Cardiac muscle cell (in vitro differentiated cells and primary cell): ENCODE measurements at regions not wholly inside any gene's neighbourhood (a gene's known extent, or its start where the extent isn't known, plus 50 kb on each side); places are given as distances from the start of the nearest gene placed in this dataset.

Experiments used
- DNase-seq, 2 donors: peaks; one replicate each; pipeline versions ENCODE4 v3.0.0 to v3.0.0-alpha.2; 2010 to 2017; ENCODE audit warnings: low read depth in 1 of 2, low spot score in 1 of 2
- H3K27ac ChIP-seq: fragments of 200-600 bp; sonication (generic); 2 replicates; pipeline ENCODE4 v1.5.1; 2016
- H3K27me3 ChIP-seq: fragments of 200-600 bp; sonication (generic); 2 replicates; pipeline ENCODE4 v1.6.0; 2016; ENCODE audit warnings: control low read depth
- H3K36me3 ChIP-seq: fragments of 200-600 bp; sonication (generic); 2 replicates; pipeline ENCODE4 v1.5.1; 2016; ENCODE audit warnings: control low read depth
- H3K4me1 ChIP-seq: fragments of 200-600 bp; sonication (generic); 2 replicates; pipeline ENCODE4 v1.8.1; 2017; ENCODE audit warnings: low read depth, mild to moderate bottlenecking, mixed run types
- H3K4me3 ChIP-seq: fragments of 200-600 bp; sonication (generic); 2 replicates; pipeline ENCODE4 v1.5.1; 2016; ENCODE audit warnings: mild to moderate bottlenecking
- H3K9me3 ChIP-seq: fragments of 200-600 bp; sonication (generic); 2 replicates; pipeline ENCODE4 v1.5.1; 2017; ENCODE audit warnings: low read depth, mild to moderate bottlenecking, control low read depth
- TF ChIP-seq, protein P1 (sequence below): IDR thresholded peaks from 2 replicates; pipeline ENCODE4 v1.5.1; 2012; ENCODE audit warnings: low read depth, mild to moderate bottlenecking, low read length

DNA sequence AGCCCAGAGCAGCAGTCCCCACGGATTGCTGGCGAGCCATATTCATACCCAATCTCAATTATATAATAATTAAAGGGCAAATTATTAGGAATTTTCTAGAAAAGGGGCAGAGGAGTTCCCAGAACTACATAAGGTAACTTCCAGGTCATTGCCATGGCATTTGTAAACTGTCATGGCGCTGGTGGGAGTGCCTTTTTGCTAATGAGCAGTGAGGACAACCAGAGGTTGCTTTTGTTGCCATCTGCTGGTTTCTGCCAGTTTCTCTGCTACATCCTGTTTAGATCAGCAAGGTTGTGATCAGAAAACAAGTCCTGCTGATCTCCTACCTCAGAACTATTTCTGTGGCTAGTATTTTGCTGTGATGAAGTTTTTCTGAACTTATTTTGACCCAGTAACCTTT is 159.8 kb upstream of the PIEZO2 start:
- no peaks in the 10 kb centered on the region for H3K9me3 ChIP-seq
- no peaks in the 10 kb centered on the region for H3K36me3 ChIP-seq
- no peak overlapping the region for H3K27ac ChIP-seq
- TF ChIP-seq, protein P1, sequence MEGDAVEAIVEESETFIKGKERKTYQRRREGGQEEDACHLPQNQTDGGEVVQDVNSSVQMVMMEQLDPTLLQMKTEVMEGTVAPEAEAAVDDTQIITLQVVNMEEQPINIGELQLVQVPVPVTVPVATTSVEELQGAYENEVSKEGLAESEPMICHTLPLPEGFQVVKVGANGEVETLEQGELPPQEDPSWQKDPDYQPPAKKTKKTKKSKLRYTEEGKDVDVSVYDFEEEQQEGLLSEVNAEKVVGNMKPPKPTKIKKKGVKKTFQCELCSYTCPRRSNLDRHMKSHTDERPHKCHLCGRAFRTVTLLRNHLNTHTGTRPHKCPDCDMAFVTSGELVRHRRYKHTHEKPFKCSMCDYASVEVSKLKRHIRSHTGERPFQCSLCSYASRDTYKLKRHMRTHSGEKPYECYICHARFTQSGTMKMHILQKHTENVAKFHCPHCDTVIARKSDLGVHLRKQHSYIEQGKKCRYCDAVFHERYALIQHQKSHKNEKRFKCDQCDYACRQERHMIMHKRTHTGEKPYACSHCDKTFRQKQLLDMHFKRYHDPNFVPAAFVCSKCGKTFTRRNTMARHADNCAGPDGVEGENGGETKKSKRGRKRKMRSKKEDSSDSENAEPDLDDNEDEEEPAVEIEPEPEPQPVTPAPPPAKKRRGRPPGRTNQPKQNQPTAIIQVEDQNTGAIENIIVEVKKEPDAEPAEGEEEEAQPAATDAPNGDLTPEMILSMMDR, result peak; percentile 29
- H3K4me1 ChIP-seq, result peaks cover 23% of the 10 kb centered on the region
- peak in 1 of 2 donors; percentile 47 for DNase-seq
- no peak overlapping the region for H3K4me3 ChIP-seq
- H3K27me3 ChIP-seq, result no peaks in the 10 kb centered on the region

DNA sequence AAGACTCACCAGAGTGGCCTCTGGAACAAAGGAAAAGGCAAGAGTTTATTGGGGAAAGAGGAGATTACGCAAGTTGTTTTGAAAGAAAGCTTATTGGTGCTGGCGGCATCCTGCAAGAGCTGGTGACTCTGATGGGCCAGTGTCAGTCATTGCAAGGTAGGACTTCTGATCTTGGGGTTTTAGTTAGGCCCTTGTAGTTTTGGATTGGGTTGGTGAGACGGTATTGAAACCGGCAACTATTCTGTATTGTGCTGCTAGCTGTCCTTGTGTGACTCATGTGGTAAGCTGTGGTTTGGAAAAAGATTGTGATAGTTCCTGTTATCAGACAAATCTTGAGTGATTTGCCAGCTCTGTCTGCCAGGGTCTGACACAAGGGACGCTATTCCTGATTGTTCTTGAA is 159.1 kb upstream of the PIEZO2 start:
- Histone ChIP-seq H3K36me3 (no peaks in the 10 kb centered on the region), H3K27ac (no peak overlapping the region), H3K4me3 (no peak overlapping the region), H3K27me3 (no peaks in the 10 kb centered on the region), H3K4me1 (peaks cover 23% of the 10 kb centered on the region), H3K9me3 (no peaks in the 10 kb centered on the region)
- TF ChIP-seq, protein P1, result no peak
- peak in 1 of 2 donors; percentile 39 for DNase-seq

DNA sequence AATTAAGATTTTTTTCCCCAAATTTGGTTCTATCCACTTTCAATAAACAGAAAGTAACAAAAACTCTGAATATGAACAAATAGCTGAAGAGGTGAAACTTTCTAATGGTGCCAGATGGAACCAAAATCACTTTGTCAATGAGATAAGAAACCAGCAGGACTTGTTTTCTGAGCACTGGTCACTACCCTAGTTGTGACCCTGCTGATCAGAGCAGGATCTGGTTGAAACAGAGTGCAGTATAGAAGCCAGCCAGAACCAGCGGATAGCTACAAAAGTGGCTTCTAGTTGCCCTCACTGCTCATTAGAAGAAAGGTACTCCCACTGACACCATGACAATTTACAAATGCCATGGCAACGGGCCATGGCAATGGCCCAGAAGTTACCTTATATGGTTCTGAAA is 158.3 kb upstream of the PIEZO2 start:
- no peak for DNase-seq
- no peaks in the 10 kb centered on the region for H3K27me3 ChIP-seq
- H3K9me3 ChIP-seq, result no peaks in the 10 kb centered on the region
- H3K4me3 ChIP-seq, result no peak overlapping the region
- peaks cover 23% of the 10 kb centered on the region for H3K4me1 ChIP-seq
- no peaks in the 10 kb centered on the region for H3K36me3 ChIP-seq
- TF ChIP-seq, protein P1, result no peak
- no peak overlapping the region for H3K27ac ChIP-seq

DNA sequence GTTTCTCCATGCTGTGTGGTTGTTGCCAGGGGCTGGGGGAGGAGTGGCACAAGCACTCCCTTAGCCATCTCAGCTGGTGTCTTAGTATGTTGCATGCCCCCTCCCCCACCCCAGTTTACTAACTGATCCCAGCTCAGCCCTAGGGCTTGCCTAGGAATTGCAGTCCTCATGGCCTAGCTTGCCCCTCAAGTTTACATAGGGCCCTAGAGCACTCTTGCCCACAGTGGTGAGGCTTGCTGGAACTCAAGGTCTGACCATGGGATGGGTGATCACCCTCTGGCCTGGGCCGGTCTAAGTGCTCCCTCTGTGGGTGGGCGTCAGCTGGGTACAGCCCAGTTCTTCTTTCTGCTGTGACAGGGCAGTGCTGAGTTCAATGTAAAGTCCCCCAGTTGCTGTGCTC is 156.1 kb upstream of the PIEZO2 start:
- DNase-seq, result no peak
- H3K27me3 ChIP-seq, result no peaks in the 10 kb centered on the region
- no peak overlapping the region for H3K4me3 ChIP-seq
- peaks cover 11% of the 10 kb centered on the region for H3K4me1 ChIP-seq
- H3K9me3 ChIP-seq, result no peaks in the 10 kb centered on the region
- no peaks in the 10 kb centered on the region for H3K36me3 ChIP-seq
- TF ChIP-seq, protein P1, result no peak
- H3K27ac ChIP-seq, result no peak overlapping the region

DNA sequence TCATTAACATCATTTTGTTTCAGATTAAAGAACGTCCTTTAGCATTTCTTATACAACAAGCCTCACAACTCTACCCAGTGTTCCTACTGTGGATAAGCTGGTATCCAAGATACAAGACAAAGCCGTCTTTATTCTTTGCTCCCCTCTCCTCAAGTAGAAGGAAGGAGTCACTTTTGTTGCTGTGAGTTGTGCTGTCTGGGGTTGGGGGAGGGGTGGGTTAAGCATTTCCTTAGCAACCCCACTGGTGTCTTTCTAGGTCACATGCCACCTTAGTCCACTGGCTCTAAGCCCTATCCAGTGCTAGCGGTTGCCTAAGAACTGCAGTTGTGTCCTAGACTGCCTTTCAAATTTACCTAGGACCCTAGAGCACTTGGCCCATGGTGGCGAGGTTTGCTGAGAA is 155.6 kb upstream of the PIEZO2 start:
- TF ChIP-seq, protein P1, result no peak
- no peaks in the 10 kb centered on the region for H3K27me3 ChIP-seq
- DNase-seq, result no peak
- H3K4me1 ChIP-seq, result peaks cover 6% of the 10 kb centered on the region
- no peak overlapping the region for H3K27ac ChIP-seq
- no peak overlapping the region for H3K4me3 ChIP-seq
- no peaks in the 10 kb centered on the region for H3K36me3 ChIP-seq
- no peaks in the 10 kb centered on the region for H3K9me3 ChIP-seq

DNA sequence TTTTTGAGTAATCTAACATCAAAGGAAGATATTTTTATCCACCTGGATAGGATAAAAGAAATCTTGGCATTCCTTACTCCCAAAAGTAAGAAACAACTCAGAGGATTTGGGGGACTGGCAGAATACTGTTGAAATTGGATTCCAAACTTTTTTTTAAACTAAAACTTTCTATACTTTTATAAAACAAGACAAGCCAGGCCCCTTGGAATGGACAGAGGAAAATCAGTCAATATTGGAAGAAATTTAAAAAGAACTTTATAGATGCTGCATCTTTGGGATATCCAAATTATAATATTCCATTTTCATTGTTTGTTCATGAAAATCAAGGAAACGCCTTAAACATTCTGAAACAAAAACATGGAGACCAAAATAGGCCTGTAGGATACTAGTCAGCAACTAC is 147.6 kb upstream of the PIEZO2 start:
- Histone ChIP-seq H3K27me3 (no peaks in the 10 kb centered on the region), H3K9me3 (no peaks in the 10 kb centered on the region), H3K4me1 (no peaks in the 10 kb centered on the region), H3K4me3 (no peak overlapping the region), H3K27ac (no peak overlapping the region), H3K36me3 (no peaks in the 10 kb centered on the region)
- TF ChIP-seq, protein P1, result no peak
- no peak for DNase-seq
